Loucy (cell line): ENCODE measurements at regions not wholly inside any gene's neighbourhood (a gene's known extent, or its start where the extent isn't known, plus 50 kb on each side); places are given as distances from the start of the nearest gene placed in this dataset.

ENCODE experiments used
- H2AFZ ChIP-seq: fragments of 200-600 bp; sonication (generic); 2 replicates; pipeline ENCODE4 v1.6.0; 2016; ENCODE audit warnings: antibody characterized with exemption, mild to moderate bottlenecking, low read length, moderate library complexity
- H3F3A ChIP-seq: fragments of 200-600 bp; 2 replicates; pipeline ENCODE4 v1.6.0; 2016; ENCODE audit warnings: antibody characterized with exemption, low read depth, mild to moderate bottlenecking
- H3K27me3 ChIP-seq: fragments of 200-600 bp; sonication (generic); 2 replicates; pipeline ENCODE4 v1.6.1; 2014; ENCODE audit warnings: low read length, mild to moderate bottlenecking; ENCODE audit not compliant: insufficient read depth, poor library complexity, severe bottlenecking
- H3K36me3 ChIP-seq: fragments of 200-600 bp; sonication (generic); 2 replicates; pipeline ENCODE4 v1.6.1; 2016; ENCODE audit warnings: low read length; ENCODE audit not compliant: insufficient read depth
- H3K4me1 ChIP-seq: fragments of 200-600 bp; sonication (generic); 2 replicates; pipeline ENCODE4 v1.5.1; 2014; ENCODE audit warnings: low read length, mild to moderate bottlenecking; ENCODE audit not compliant: insufficient read depth, poor library complexity, severe bottlenecking
- H3K4me2 ChIP-seq: fragments of 200-600 bp; sonication (generic); 2 replicates; pipeline ENCODE4 v1.6.0; 2014; ENCODE audit warnings: antibody characterized with exemption, low read length, low read depth, mild to moderate bottlenecking; ENCODE audit not compliant: poor library complexity, severe bottlenecking
- H3K4me3 ChIP-seq: fragments of 200-600 bp; sonication (generic); 2 replicates; pipeline ENCODE4 v1.5.1; 2014; ENCODE audit warnings: low read length, mild to moderate bottlenecking, mixed read lengths; ENCODE audit not compliant: poor library complexity, severe bottlenecking
- H3K79me2 ChIP-seq: fragments of 200-600 bp; sonication (generic); 2 replicates; pipeline ENCODE4 v1.6.1; 2014; ENCODE audit warnings: low read length; ENCODE audit not compliant: insufficient read depth
- H3K9ac ChIP-seq: fragments of 200-600 bp; sonication (generic); 2 replicates; pipeline ENCODE4 v1.6.0; 2014; ENCODE audit warnings: mild to moderate bottlenecking, low read depth, low read length, moderate library complexity; ENCODE audit not compliant: poor library complexity, severe bottlenecking
- H3K9me2 ChIP-seq: fragments of 200-600 bp; sonication (generic); replicated peaks from 2 replicates; pipeline ENCODE4 v1.6.1; 2016; ENCODE audit warnings: low read depth, low read length, mixed read lengths
- H3K9me3 ChIP-seq: fragments of 200-600 bp; sonication (generic); 2 replicates; pipeline ENCODE4 v1.6.1; 2014; ENCODE audit warnings: mild to moderate bottlenecking, antibody characterized with exemption, low read length, low read depth; ENCODE audit not compliant: insufficient read depth
- H4K20me1 ChIP-seq: fragments of 200-600 bp; sonication (generic); 2 replicates; pipeline ENCODE4 v1.6.0; 2014; ENCODE audit warnings: antibody characterized with exemption, low read length, mild to moderate bottlenecking; ENCODE audit not compliant: insufficient read depth, poor library complexity, severe bottlenecking
- EZH2phosphoT487 ChIP-seq: fragments of 200-600 bp; IDR thresholded peaks from 2 replicates; pipeline ENCODE4 v1.6.1; 2018; ENCODE audit warnings: antibody characterized with exemption, mild to moderate bottlenecking, moderate library complexity, borderline replicate concordance
- TF ChIP-seq, protein P1 (sequence below): fragments of 200-600 bp; sonication (generic); conservative IDR thresholded peaks from 2 replicates; pipeline ENCODE4 v1.5.1; 2014; ENCODE audit warnings: mild to moderate bottlenecking, antibody characterized with exemption, low read length

GRCh38 chr11:106517426-106517825, 440.0 kb downstream of the AASDHPPT start:
- no peaks in the 10 kb centered on the region for H3K27me3 ChIP-seq
- H3K9ac ChIP-seq, result no peak overlapping the region
- no peak overlapping the region for H3K4me3 ChIP-seq
- H3F3A ChIP-seq, result no peaks in the 10 kb centered on the region
- no peaks in the 10 kb centered on the region for H3K36me3 ChIP-seq
- no peak overlapping the region for H2AFZ ChIP-seq
- no peaks in the 10 kb centered on the region for H3K79me2 ChIP-seq
- no peak overlapping the region for H3K4me2 ChIP-seq
- H3K4me1 ChIP-seq, result no peaks in the 10 kb centered on the region
- no peaks in the 10 kb centered on the region for H4K20me1 ChIP-seq
- H3K9me2 ChIP-seq, result 0 out of 2 replicates have a peak, but pooled peaks cover 6% of the 10 kb centered on the region
- TF ChIP-seq, protein P1, sequence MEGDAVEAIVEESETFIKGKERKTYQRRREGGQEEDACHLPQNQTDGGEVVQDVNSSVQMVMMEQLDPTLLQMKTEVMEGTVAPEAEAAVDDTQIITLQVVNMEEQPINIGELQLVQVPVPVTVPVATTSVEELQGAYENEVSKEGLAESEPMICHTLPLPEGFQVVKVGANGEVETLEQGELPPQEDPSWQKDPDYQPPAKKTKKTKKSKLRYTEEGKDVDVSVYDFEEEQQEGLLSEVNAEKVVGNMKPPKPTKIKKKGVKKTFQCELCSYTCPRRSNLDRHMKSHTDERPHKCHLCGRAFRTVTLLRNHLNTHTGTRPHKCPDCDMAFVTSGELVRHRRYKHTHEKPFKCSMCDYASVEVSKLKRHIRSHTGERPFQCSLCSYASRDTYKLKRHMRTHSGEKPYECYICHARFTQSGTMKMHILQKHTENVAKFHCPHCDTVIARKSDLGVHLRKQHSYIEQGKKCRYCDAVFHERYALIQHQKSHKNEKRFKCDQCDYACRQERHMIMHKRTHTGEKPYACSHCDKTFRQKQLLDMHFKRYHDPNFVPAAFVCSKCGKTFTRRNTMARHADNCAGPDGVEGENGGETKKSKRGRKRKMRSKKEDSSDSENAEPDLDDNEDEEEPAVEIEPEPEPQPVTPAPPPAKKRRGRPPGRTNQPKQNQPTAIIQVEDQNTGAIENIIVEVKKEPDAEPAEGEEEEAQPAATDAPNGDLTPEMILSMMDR, result no peak
- TF ChIP-seq EZH2phosphoT487, result no peak
- no peaks in the 10 kb centered on the region for H3K9me3 ChIP-seq

- TF ChIP-seq EZH2phosphoT487, result no peak
- TF ChIP-seq, protein P1, result no peak
- H3K9me3 ChIP-seq, result no peaks in the 10 kb centered on the region
Measured at GRCh38 chr11:106520146-106520912, 442.9 kb downstream of the AASDHPPT start.

DNA sequence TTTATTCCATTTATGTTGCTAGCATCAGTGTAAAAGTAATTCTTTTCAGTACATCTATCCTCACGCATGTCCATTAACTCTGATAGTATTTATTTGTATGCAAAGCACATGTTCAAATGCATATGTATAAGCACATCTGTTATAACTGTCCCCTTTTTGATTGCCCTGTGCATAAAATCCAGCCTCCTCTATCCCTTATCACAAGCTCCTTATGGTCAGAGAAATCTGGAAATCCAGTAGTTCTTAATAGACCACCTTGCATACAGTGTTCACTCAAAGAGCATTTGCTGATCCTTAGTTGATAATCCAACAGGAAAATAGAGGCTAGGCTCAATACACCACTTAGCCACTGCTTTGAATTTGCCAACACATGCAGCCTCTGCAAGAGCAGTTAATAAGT, 443.5 kb downstream of the AASDHPPT start:
- 0 out of 2 replicates have a peak, but pooled peaks cover 6% of the 10 kb centered on the region for H3K9me2 ChIP-seq
- H3F3A ChIP-seq, result no peaks in the 10 kb centered on the region
- H3K9ac ChIP-seq, result no peak overlapping the region
- no peaks in the 10 kb centered on the region for H3K27me3 ChIP-seq
- H3K79me2 ChIP-seq, result no peaks in the 10 kb centered on the region
- H3K4me2 ChIP-seq, result no peak overlapping the region
- H4K20me1 ChIP-seq, result no peaks in the 10 kb centered on the region
- H2AFZ ChIP-seq, result no peak overlapping the region
- TF ChIP-seq, protein P1, result no peak
- no peak overlapping the region for H3K4me3 ChIP-seq
- H3K36me3 ChIP-seq, result no peaks in the 10 kb centered on the region
- H3K9me3 ChIP-seq, result no peaks in the 10 kb centered on the region
- no peaks in the 10 kb centered on the region for H3K4me1 ChIP-seq

More at GRCh38 chr11:106520146-106520912, 442.9 kb downstream of the AASDHPPT start:
- H3K9ac ChIP-seq, result no peak overlapping the region
- H3K36me3 ChIP-seq, result no peaks in the 10 kb centered on the region
- H3F3A ChIP-seq, result no peaks in the 10 kb centered on the region
- H4K20me1 ChIP-seq, result no peaks in the 10 kb centered on the region
- no peaks in the 10 kb centered on the region for H3K79me2 ChIP-seq
- no peak overlapping the region for H3K4me2 ChIP-seq
- H3K9me2 ChIP-seq, result 0 out of 2 replicates have a peak, but pooled peaks cover 6% of the 10 kb centered on the region
- no peak overlapping the region for H2AFZ ChIP-seq
- H3K4me1 ChIP-seq, result no peaks in the 10 kb centered on the region
- H3K4me3 ChIP-seq, result no peak overlapping the region
- H3K27me3 ChIP-seq, result no peaks in the 10 kb centered on the region
